ENCODE measurements at regions not wholly inside any gene's neighbourhood (a gene's known extent, or its start where the extent isn't known, plus 50 kb on each side); places are given as distances from the start of the nearest gene placed in this dataset.
A peak's percentile ranks its signal among the peaks of the same experiment; 100 is the strongest.
"Not testable (repeated sequence)": the region's sequence is repeated elsewhere in the genome, so short reads cannot be mapped to it uniquely, and the experiment has no call there.

- no peak for DNase-seq (ENCODE audit: low spot score)
Observed at GRCh38 chr10:80949785-80950184, 412.1 kb downstream of the SH2D4B start.

DNA sequence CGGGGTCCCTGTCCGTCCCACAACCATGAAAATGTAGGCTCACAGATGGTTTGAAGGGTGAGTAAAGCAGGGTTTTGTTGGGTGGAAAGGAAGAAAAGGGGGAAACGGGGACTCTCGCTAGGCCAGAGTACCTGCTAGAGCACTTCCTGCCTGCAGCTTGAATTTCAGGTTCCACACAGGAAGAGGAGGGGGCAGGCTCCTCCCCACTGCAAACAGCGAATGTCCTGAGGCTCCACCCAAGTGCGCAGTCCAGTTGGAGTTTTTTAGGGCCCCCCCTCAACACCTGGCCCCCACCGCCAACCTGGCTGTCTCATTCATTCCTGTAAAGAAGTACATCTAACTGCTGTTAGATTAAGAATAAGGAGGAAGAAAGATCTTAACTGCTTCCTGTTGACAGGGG, 414.7 kb downstream of the SH2D4B start:
- no peak for DNase-seq (ENCODE audit: low spot score)

DNA sequence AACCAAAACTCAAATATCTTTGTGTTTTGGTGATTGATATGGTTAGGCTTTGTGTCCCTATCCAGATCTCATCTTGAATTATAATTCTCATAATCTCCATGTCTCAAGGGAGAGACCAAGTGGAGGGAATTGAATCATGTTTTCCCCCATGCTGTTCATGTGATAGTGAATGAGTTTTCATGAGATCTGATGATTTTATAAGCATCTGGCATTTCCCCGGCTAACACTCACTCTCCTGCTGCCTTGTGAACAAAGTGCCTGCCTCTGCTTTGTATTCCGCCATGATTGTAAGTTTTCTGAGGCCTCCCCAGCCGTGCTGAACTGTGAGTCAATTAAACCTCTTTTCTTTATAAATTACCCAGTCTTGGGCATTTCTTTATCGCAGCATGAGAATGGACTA, 419.5 kb downstream of the SH2D4B start:
- no peak for DNase-seq (ENCODE audit: low spot score)

GRCh38 chr10:80964179-80964578, 426.5 kb downstream of the SH2D4B start:
- no peak for DNase-seq (ENCODE audit: low spot score)

DNA sequence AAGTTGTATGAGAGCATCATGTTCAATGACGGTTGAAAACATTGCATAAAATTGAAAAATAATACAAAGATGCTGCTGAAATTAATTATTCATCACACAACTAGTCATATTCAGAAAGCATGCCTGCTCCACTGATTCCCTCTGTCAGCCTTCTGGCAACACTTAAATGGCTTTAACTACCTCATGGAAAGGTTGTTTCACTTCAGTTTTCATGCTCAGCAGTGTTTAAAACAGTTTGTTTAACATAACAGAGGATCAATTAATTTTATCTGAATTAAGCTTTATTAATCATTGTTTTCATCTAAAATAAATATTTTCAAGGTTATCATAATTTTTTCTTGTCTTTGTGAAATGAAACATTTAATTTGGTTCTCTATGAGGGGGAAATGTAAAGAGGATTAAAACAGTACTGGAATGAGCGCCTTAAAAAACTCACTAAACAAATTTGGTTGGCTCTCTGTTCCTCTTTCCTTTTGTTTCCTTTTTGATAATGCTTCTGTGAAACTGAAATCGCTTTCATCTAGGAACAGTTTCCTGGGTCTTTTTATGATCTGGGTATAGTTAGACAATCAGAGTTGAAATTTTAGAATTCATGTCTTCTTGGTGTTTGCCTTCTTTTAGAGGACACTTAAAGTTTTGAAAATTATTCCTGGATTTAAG, 427.4 kb downstream of the SH2D4B start:
- no peak for DNase-seq (ENCODE audit: low spot score)

- DNase-seq (ENCODE audit: low spot score): peak; percentile 3
Observed at GRCh38 chr10:80966326-80966986, 428.8 kb downstream of the SH2D4B start.

- DNase-seq (ENCODE audit: low spot score): not testable (repeated sequence)
Observed at GRCh38 chr10:80967357-80967756, 429.7 kb downstream of the SH2D4B start.

GRCh38 chr10:80968903-80969302, 431.2 kb downstream of the SH2D4B start:
- no peak for DNase-seq (ENCODE audit: low spot score)

GRCh38 chr10:80971461-80971860, 433.8 kb downstream of the SH2D4B start:
- DNase-seq (ENCODE audit: low spot score): no peak

DNA sequence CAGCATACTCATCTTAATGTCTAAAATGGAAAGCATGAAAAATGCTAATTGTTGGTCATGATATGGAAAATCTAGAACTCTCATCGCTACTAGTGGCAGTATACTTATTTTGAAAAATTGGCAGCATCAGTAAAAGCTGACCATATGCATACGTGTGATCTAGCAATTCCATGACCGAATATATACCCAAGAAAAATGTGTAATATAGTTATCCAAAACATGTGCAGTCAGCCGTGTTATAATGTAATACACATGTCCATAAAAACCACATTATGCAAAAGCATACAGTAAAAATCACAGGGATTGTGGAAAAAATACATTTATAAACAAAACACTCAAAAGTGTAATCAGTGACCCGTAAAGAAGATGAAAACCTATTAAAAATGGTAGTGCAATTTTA, 439.0 kb downstream of the SH2D4B start:
- DNase-seq (ENCODE audit: low spot score): no peak

DNA sequence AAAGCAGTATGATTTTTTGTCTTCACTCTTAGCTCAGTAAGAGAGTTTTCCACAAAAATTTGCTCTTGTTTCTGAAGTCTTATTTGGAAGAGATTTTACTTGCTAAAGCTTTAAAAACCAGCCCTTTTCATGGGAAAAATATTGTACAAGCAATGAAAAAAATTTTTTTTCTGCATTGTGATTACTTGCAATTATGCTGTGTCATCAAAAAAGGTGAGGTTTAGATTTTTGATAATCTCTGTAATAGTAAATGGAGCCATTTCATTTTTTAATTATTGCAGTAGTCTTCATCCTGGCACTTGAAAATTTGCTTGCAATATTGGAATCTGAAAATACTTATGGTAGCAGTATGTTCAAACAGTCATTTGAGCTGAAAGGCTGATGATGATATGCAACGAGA, 447.4 kb downstream of the SH2D4B start:
- DNase-seq (ENCODE audit: low spot score): no peak

- no peak for DNase-seq (ENCODE audit: low spot score)
Observed at GRCh38 chr10:80986596-80986995, 448.9 kb downstream of the SH2D4B start.

DNA sequence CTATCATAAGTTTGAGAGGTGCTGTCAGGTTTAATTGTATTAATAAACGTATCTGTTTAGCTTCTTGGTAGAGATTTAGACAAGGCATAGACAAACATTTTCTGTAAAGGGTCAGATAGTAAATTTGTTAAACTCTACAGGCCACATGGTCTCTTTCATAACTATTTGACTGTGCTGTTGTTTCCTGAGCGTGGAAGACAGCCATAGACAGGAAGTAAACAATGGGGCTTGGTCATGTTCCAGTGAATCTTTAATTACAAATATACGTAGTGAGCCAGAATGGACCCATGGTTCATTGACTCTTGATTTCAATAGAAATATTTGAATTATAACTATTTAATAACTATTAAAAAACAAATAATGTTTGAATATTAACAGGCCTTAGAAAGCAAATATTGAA, 451.1 kb downstream of the SH2D4B start:
- no peak for DNase-seq (ENCODE audit: low spot score)

- DNase-seq (ENCODE audit: low spot score): no peak
Observed at GRCh38 chr10:80996615-80997193, 459.0 kb downstream of the SH2D4B start.

GRCh38 chr10:81000781-81001180, 463.1 kb downstream of the SH2D4B start:
- no peak for DNase-seq (ENCODE audit: low spot score)

- no peak for DNase-seq (ENCODE audit: low spot score)
Observed at GRCh38 chr10:81002382-81002781, 464.7 kb downstream of the SH2D4B start.

DNA sequence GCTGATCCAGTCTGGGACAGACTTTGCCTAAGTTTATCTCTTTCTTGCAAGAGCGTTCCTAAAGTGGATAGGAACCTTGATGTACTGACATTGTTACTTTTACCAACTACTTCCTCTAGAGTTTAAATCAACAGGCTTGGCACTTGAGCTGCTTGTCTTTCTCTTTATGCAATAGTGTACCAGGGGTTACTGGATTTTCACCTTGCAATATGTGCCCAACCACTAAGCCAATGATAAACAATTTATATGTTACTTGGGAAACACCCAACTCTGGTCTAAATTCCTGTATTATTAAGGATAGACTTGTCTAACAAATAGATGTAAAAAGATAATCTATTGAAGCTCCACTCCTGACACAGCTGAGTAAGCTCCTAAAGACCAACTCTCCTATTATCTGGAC, 470.2 kb downstream of the SH2D4B start:
- no peak for DNase-seq (ENCODE audit: low spot score)

- DNase-seq (ENCODE audit: low spot score): no peak
Observed at GRCh38 chr10:81008726-81009125, 471.0 kb downstream of the SH2D4B start.

- no peak for DNase-seq (ENCODE audit: low spot score)
Observed at GRCh38 chr10:81009296-81009695, 471.6 kb downstream of the SH2D4B start.

DNA sequence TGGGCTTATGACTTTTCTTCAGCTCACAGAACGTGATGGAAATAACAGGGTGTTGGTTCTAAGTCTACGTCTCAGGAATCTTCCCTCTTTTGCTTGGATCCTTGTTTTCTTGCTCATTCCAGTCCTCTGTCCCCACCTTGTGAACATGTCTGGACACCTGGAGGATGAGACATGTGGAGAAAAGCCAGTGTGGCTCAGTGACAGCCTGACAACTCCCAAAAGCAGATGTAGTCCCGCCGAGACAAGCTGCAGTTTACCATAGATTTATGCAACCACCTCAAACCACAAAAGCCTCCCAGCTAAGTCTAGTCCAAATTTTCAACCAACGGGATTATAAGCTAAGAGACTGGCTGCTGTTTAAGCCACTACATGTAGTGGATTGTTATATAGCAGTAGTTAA, 476.1 kb downstream of the SH2D4B start:
- no peak for DNase-seq (ENCODE audit: low spot score)

- peak; percentile 20 for DNase-seq (ENCODE audit: low spot score)
Observed at GRCh38 chr10:81019029-81019890, 481.6 kb downstream of the SH2D4B start.

GRCh38 chr10:81021428-81022129, 483.9 kb downstream of the SH2D4B start:
- DNase-seq (ENCODE audit: low spot score): no peak

Data from cerebellar cortex (tissue), 1 donor.